Right lobe of liver (tissue), 6 donors: ENCODE measurements at regions not wholly inside any gene's neighbourhood (a gene's known extent, or its start where the extent isn't known, plus 50 kb on each side); places are given as distances from the start of the nearest gene placed in this dataset.

Experiments
- ATAC-seq, 4 donors: fragments of 200-7000 bp; cut with Tn5 transposase; one replicate each; pipeline ENCODE4 v1.9.1; 2020; ENCODE audit warnings: mild to moderate bottlenecking in 4 of 4, moderate library complexity in 4 of 4
- DNase-seq, 3 donors: peaks; one replicate each; pipeline ENCODE4 v3.0.0-alpha.2; 2020
- H3K27ac ChIP-seq, 3 donors: fragments of 200-600 bp; one replicate each; pipeline ENCODE4 v1.8.0; 2022
- H3K27me3 ChIP-seq, 2 donors: fragments of 200-600 bp; one replicate each; pipeline ENCODE4 v1.8.0; 2022
- H3K36me3 ChIP-seq, 4 donors: fragments of 200-600 bp; sonication (generic) in 1 of 4; one replicate each; pipeline versions ENCODE4 v1.5.1 to v1.8.0; 2017 to 2022; ENCODE audit warnings: control low read depth in 1 of 4
- H3K4me1 ChIP-seq, 4 donors: fragments of 200-600 bp; sonication (generic) in 1 of 4; one replicate each; pipeline versions ENCODE4 v1.5.1 to v1.8.0; 2017 to 2022; ENCODE audit warnings: control low read depth in 1 of 4
- H3K4me3 ChIP-seq, 3 donors: fragments of 200-600 bp; one replicate each; pipeline ENCODE4 v1.8.0; 2022
- H3K9me3 ChIP-seq, 4 donors: fragments of 200-600 bp; sonication (generic) in 1 of 4; one replicate each; pipeline versions ENCODE4 v1.5.1 to v1.8.0; 2017 to 2022; ENCODE audit warnings: control low read depth in 1 of 4
- CTCF ChIP-seq, 4 donors: fragments of 200-600 bp in 3 of 4; fragments of 450-650 bp in 1 of 4; IDR thresholded peaks; one replicate each; pipeline versions ENCODE4 v1.5.1 to v1.8.0; 2016 to 2022; ENCODE audit warnings: antibody characterized with exemption in 4 of 4, mild to moderate bottlenecking in 2 of 4
- POLR2A ChIP-seq: fragments of 450-650 bp; IDR thresholded peaks from one replicate; pipeline ENCODE4 v1.6.1; 2017; ENCODE audit warnings: antibody characterized with exemption, mild to moderate bottlenecking
- WGBS: methylation state at CpG from one replicate; pipeline ENCODE4 v1.1.6; 2018; ENCODE audit warnings: low coverage, low lambda C conversion rate; ENCODE audit not compliant: insufficient coverage; ENCODE audit errors: missing lambda C conversion rate; 5-methylcytosine and 5-hydroxymethylcytosine counted together
- intact Hi-C, 2 donors: fragments of 100-400 bp; cut with DNase I; formaldehyde crosslinking; loops; one replicate each; pipeline versions ENCODE4 v1.11.2 to v1.14.1; 2022
- donor health status: DM: no; HTN: yes; CAD: no.
- donor health status: DM: no; HTN: no; CAD: no.
- donor health status: DM: no; HTN: no; CAD: no.
- donor health status: DM: no; HTN: yes; CAD: no.
- donor health status: DM: no; HTN: yes; CAD: no.

GRCh38 chr13:59547950-59548349, 615.8 kb downstream of the DIAPH3 start:
- no peaks in the 10 kb centered on the region for H3K27me3 ChIP-seq
- WGBS, result 67% methylated on average over 1 of the region's 1 CpG
- no peak for ATAC-seq
- no peaks in the 10 kb centered on the region for H3K9me3 ChIP-seq
- no peak overlapping the region for H3K4me3 ChIP-seq
- no peaks in the 10 kb centered on the region for H3K4me1 ChIP-seq
- H3K36me3 ChIP-seq, result no peaks in the 10 kb centered on the region
- H3K27ac ChIP-seq, result no peak overlapping the region
- TF ChIP-seq POLR2A, result no peak
- no peak for TF ChIP-seq CTCF (IDR thresholded peaks at IDR 0.05)
- intact Hi-C loops, result no loop called here
- DNase-seq, result no peak

GRCh38 chr13:59562924-59563323, 600.8 kb downstream of the DIAPH3 start:
- H3K4me3 ChIP-seq, result no peak overlapping the region
- ATAC-seq (no peak), DNase-seq (no peak)
- H3K27ac ChIP-seq, result no peak overlapping the region
- no peaks in the 10 kb centered on the region for H3K4me1 ChIP-seq
- TF ChIP-seq POLR2A, result no peak
- TF ChIP-seq CTCF (IDR thresholded peaks at IDR 0.05), result no peak
- H3K36me3 ChIP-seq, result no peaks in the 10 kb centered on the region
- WGBS, result no CpG with 5 or more reads among the region's 4 CpGs
- no peaks in the 10 kb centered on the region for H3K27me3 ChIP-seq
- intact Hi-C loops, result no loop called here
- no peaks in the 10 kb centered on the region for H3K9me3 ChIP-seq

DNA sequence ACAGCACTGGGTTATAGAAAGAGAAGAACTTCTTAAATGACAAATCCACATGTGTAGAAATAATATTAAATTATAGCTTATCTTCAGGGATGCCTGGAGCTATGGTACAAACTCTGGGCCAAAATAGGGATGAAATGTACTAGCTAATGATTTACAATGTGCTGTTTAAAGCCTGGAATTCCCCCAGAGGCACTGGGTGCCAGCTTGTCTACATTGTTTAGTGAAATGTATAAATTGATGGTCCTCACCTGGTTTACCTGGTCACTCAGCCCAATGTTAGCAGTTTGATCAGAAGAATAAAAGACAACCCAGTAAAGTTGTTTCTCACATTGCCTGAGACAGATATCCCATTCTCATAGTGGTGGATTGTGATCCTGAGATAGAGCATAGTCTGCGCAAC, 597.2 kb downstream of the DIAPH3 start:
- Histone ChIP-seq H3K4me3 (no peak overlapping the region), H3K27me3 (no peaks in the 10 kb centered on the region), H3K36me3 (no peaks in the 10 kb centered on the region), H3K27ac (no peak overlapping the region), H3K4me1 (no peaks in the 10 kb centered on the region), H3K9me3 (no peaks in the 10 kb centered on the region)
- intact Hi-C loops, result no loop called here
- ATAC-seq (no peak), DNase-seq (no peak)
- WGBS, result 82% methylated on average over 1 of the region's 1 CpG
- TF ChIP-seq CTCF (IDR thresholded peaks at IDR 0.05) (no peak), POLR2A (no peak)

DNA sequence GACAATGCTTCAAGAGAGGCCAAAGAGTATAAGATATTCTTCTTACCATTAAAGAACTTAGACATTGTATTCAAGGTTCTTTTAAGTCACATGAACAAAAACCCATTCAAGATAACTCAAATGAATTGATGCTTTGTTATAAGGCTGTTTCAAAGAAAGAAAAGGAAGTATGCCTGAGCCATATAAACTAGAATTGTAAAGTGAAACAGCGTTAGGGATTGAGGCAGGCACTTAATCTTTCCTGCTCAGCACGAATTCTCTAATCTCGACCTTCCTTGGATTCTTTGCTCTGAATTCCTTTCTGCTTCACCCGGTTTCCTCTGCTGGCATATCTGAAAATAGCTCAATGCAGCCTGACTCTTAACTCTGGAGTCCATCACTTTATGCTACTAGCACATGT, 595.4 kb downstream of the DIAPH3 start:
- Histone ChIP-seq H3K4me3 (no peak overlapping the region), H3K36me3 (no peaks in the 10 kb centered on the region), H3K27ac (no peak overlapping the region), H3K4me1 (no peaks in the 10 kb centered on the region), H3K9me3 (no peaks in the 10 kb centered on the region), H3K27me3 (no peaks in the 10 kb centered on the region)
- TF ChIP-seq POLR2A, result no peak
- no peak for TF ChIP-seq CTCF (IDR thresholded peaks at IDR 0.05)
- DNase-seq (no peak), ATAC-seq (no peak)
- WGBS, result 31% methylated on average over 4 of the region's 4 CpGs
- intact Hi-C loops, result no loop called here

GRCh38 chr13:59570204-59570603, 593.5 kb downstream of the DIAPH3 start:
- WGBS, result 45% methylated on average over 3 of the region's 3 CpGs
- Histone ChIP-seq H3K36me3 (no peaks in the 10 kb centered on the region), H3K27me3 (no peaks in the 10 kb centered on the region), H3K4me3 (no peak overlapping the region), H3K27ac (no peak overlapping the region), H3K9me3 (no peaks in the 10 kb centered on the region), H3K4me1 (no peaks in the 10 kb centered on the region)
- ATAC-seq, result no peak
- TF ChIP-seq CTCF (IDR thresholded peaks at IDR 0.05) (no peak), POLR2A (no peak)
- intact Hi-C loops, result no loop called here
- no peak for DNase-seq
